NT2/D1 (cell line): ENCODE measurements at regions not wholly inside any gene's neighbourhood (a gene's known extent, or its start where the extent isn't known, plus 50 kb on each side); places are given as distances from the start of the nearest gene placed in this dataset.

Source experiments
- SUZ12 ChIP-seq: IDR thresholded peaks from 2 replicates; pipeline ENCODE4 v1.6.1; 2011; ENCODE audit not compliant: insufficient read length, insufficient read depth; ENCODE audit errors: extremely low read depth
- YY1 ChIP-seq: IDR thresholded peaks from 2 replicates; pipeline ENCODE4 v1.6.1; 2011; ENCODE audit not compliant: insufficient read length, insufficient read depth
- ZNF274 ChIP-seq: IDR thresholded peaks from 2 replicates; pipeline ENCODE4 v1.6.1; 2011; ENCODE audit warnings: mild to moderate bottlenecking, low read depth, low read length

- TF ChIP-seq ZNF274 (no peak), SUZ12 (no peak), YY1 (no peak)
These were observed 402.4 kb downstream of the ARHGEF28 start for GRCh38 chr5:74028406-74028805.
